NB4 (cell line): ENCODE measurements at regions not wholly inside any gene's neighbourhood (a gene's known extent, or its start where the extent isn't known, plus 50 kb on each side); places are given as distances from the start of the nearest gene placed in this dataset.

Source experiments
- CTCF ChIP-seq: IDR thresholded peaks from one replicate; pipeline ENCODE4 v1.5.1; 2012; ENCODE audit warnings: low read depth, low read length
- MAX ChIP-seq: IDR thresholded peaks from 2 replicates; pipeline ENCODE4 v1.6.1; 2011; ENCODE audit warnings: low read depth, low read length

- TF ChIP-seq CTCF (no peak), MAX (no peak)
These were observed 230.4 kb downstream of the EDA2R start for GRCh38 chrX:66408507-66408906.
